Ascending aorta (tissue), 2 donors: ENCODE measurements at regions not wholly inside any gene's neighbourhood (a gene's known extent, or its start where the extent isn't known, plus 50 kb on each side); places are given as distances from the start of the nearest gene placed in this dataset.

Experiments used
- DNase-seq, 2 donors: peaks; one replicate each; pipeline ENCODE4 v3.0.0-alpha.2; 2019; ENCODE audit warnings: low spot score in 2 of 2
- H3K27ac ChIP-seq, 2 donors: fragments of 200-600 bp; sonication (generic); one replicate each; pipeline ENCODE4 v1.5.1; 2016 to 2017; ENCODE audit warnings: mild to moderate bottlenecking in 1 of 2
- H3K27me3 ChIP-seq: fragments of 200-600 bp; sonication (generic); one replicate; pipeline ENCODE4 v1.5.1; 2017
- H3K36me3 ChIP-seq, 2 donors: fragments of 200-600 bp; sonication (generic); one replicate each; pipeline ENCODE4 v1.5.1; 2016
- H3K4me1 ChIP-seq, 2 donors: fragments of 200-600 bp; sonication (generic); one replicate each; pipeline ENCODE4 v1.5.1; 2016 to 2017; ENCODE audit warnings: mild to moderate bottlenecking in 1 of 2
- H3K4me3 ChIP-seq, 2 donors: fragments of 200-600 bp; sonication (generic); one replicate each; pipeline ENCODE4 v1.5.1; 2016 to 2017; ENCODE audit warnings: mild to moderate bottlenecking in 1 of 2
- H3K9me3 ChIP-seq, 2 donors: fragments of 200-600 bp; sonication (generic); one replicate each; pipeline ENCODE4 v1.5.1; 2016
- intact Hi-C: fragments of 100-400 bp; cut with DNase I; formaldehyde crosslinking; loops from one replicate; pipeline ENCODE4 v1.15.1; 2023
- TF ChIP-seq, protein P1 (sequence below), 3 experiments: fragments of 200-600 bp in 2 of 3; fragments of 450-650 bp in 1 of 3; sonication (generic) in 2 of 3; IDR thresholded peaks; one replicate each; pipeline ENCODE4 v1.5.1; 2016 to 2019; ENCODE audit warnings: antibody characterized with exemption in 3 of 3, mild to moderate bottlenecking in 1 of 3, moderate library complexity in 1 of 3

- TF ChIP-seq, protein P1, sequence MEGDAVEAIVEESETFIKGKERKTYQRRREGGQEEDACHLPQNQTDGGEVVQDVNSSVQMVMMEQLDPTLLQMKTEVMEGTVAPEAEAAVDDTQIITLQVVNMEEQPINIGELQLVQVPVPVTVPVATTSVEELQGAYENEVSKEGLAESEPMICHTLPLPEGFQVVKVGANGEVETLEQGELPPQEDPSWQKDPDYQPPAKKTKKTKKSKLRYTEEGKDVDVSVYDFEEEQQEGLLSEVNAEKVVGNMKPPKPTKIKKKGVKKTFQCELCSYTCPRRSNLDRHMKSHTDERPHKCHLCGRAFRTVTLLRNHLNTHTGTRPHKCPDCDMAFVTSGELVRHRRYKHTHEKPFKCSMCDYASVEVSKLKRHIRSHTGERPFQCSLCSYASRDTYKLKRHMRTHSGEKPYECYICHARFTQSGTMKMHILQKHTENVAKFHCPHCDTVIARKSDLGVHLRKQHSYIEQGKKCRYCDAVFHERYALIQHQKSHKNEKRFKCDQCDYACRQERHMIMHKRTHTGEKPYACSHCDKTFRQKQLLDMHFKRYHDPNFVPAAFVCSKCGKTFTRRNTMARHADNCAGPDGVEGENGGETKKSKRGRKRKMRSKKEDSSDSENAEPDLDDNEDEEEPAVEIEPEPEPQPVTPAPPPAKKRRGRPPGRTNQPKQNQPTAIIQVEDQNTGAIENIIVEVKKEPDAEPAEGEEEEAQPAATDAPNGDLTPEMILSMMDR (IDR thresholded peaks at IDR 0.05), result no peak
- intact Hi-C loops, result no loop called here
- no peak for DNase-seq
- Histone ChIP-seq H3K27ac (no peak overlapping the region), H3K27me3 (no peaks in the 10 kb centered on the region), H3K4me1 (peaks cover 0 to 6% of the 10 kb centered on the region in 2 donors), H3K9me3 (no peaks in the 10 kb centered on the region), H3K36me3 (no peaks in the 10 kb centered on the region), H3K4me3 (no peak overlapping the region)
These were observed 288.7 kb upstream of the PRDM1 start for GRCh38 chr6:105797286-105797979.

GRCh38 chr6:105795913-105796517 is 290.1 kb upstream of the PRDM1 start:
- DNase-seq, result no peak
- intact Hi-C loops, result no loop called here
- Histone ChIP-seq H3K4me3 (no peak overlapping the region), H3K27me3 (no peaks in the 10 kb centered on the region), H3K4me1 (peaks cover 0 to 6% of the 10 kb centered on the region in 2 donors), H3K36me3 (no peaks in the 10 kb centered on the region), H3K9me3 (no peaks in the 10 kb centered on the region), H3K27ac (no peak overlapping the region)
- TF ChIP-seq, protein P1 (IDR thresholded peaks at IDR 0.05), result no peak

DNA sequence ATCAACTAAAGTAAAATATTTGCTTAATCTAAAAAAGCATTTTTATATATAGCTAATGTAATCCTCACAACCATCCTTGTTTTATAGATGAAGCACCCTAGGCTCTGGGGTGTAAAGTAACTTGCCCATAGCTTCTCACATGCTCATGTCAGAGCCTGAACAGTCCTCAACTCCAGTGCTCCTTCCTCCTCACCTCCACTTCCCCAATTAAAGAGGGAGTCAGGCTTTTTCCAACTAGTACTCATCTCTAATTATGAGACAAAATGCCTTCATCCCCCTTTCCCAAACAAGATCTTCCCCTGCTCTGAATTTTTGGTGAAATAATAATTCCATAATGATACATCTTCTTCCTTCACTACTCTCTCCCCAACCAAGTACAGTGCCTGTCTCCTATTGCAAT is 290.8 kb upstream of the PRDM1 start:
- Histone ChIP-seq H3K27ac (no peak overlapping the region), H3K36me3 (no peaks in the 10 kb centered on the region), H3K4me1 (peaks cover 0 to 6% of the 10 kb centered on the region in 2 donors), H3K4me3 (no peak overlapping the region), H3K9me3 (no peaks in the 10 kb centered on the region), H3K27me3 (no peaks in the 10 kb centered on the region)
- no peak for DNase-seq
- TF ChIP-seq, protein P1 (IDR thresholded peaks at IDR 0.05), result no peak
- intact Hi-C loops, result no loop called here

- Histone ChIP-seq H3K27ac (no peak overlapping the region), H3K9me3 (no peaks in the 10 kb centered on the region), H3K4me1 (peaks cover 0 to 6% of the 10 kb centered on the region in 2 donors), H3K27me3 (no peaks in the 10 kb centered on the region), H3K4me3 (no peak overlapping the region), H3K36me3 (no peaks in the 10 kb centered on the region)
- no peak for DNase-seq
- TF ChIP-seq, protein P1 (IDR thresholded peaks at IDR 0.05), result no peak
- intact Hi-C loops, result no loop called here
These were observed 291.3 kb upstream of the PRDM1 start for GRCh38 chr6:105794870-105795269.

DNA sequence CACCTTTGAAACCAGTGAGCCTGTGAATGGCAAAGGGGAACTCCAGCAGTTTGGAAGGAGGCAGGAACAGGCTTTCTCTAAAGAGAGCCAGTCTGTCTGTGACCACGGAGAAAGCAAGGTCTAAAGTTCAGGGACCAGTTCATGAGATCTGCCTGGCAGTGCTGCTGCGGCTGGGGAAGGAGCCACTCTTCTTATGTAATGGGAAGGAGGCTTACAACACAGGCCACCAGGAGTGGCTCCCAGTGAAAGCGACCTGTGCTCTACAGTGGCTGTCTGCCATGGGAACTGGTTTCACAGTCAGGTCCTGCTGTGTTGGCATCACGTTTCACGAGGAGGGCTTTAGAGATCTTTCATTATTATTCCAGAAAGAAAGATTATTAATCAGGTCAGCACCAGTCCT is 291.9 kb upstream of the PRDM1 start:
- Histone ChIP-seq H3K9me3 (no peaks in the 10 kb centered on the region), H3K4me3 (no peak overlapping the region), H3K4me1 (peaks cover 0 to 6% of the 10 kb centered on the region in 2 donors), H3K27me3 (no peaks in the 10 kb centered on the region), H3K27ac (no peak overlapping the region), H3K36me3 (no peaks in the 10 kb centered on the region)
- intact Hi-C loops, result no loop called here
- peak; percentile 31 to 68 for DNase-seq
- TF ChIP-seq, protein P1 (IDR thresholded peaks at IDR 0.05), result no peak
